ENCODE measurements at regions not wholly inside any gene's neighbourhood (a gene's known extent, or its start where the extent isn't known, plus 50 kb on each side); places are given as distances from the start of the nearest gene placed in this dataset.

- TF ChIP-seq, protein P1, sequence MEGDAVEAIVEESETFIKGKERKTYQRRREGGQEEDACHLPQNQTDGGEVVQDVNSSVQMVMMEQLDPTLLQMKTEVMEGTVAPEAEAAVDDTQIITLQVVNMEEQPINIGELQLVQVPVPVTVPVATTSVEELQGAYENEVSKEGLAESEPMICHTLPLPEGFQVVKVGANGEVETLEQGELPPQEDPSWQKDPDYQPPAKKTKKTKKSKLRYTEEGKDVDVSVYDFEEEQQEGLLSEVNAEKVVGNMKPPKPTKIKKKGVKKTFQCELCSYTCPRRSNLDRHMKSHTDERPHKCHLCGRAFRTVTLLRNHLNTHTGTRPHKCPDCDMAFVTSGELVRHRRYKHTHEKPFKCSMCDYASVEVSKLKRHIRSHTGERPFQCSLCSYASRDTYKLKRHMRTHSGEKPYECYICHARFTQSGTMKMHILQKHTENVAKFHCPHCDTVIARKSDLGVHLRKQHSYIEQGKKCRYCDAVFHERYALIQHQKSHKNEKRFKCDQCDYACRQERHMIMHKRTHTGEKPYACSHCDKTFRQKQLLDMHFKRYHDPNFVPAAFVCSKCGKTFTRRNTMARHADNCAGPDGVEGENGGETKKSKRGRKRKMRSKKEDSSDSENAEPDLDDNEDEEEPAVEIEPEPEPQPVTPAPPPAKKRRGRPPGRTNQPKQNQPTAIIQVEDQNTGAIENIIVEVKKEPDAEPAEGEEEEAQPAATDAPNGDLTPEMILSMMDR (IDR thresholded peaks at IDR 0.05; ENCODE audit: control insufficient read depth, insufficient read depth, low read depth, low read length, missing control alignments) = no peak
- H3K4me3 ChIP-seq (ENCODE audit: control insufficient read depth, low read depth, low read length) = no peak overlapping the region
- no peak for DNase-seq (ENCODE audit: low read depth)
These were observed 532.4 kb upstream of the FTMT start for GRCh38 chr5:121319292-121319691.

GRCh38 chr5:121325930-121326329 is 525.8 kb upstream of the FTMT start:
- no peak overlapping the region for H3K4me3 ChIP-seq (ENCODE audit: control insufficient read depth, low read depth, low read length)
- DNase-seq (ENCODE audit: low read depth) = no peak
- TF ChIP-seq, protein P1 (IDR thresholded peaks at IDR 0.05; ENCODE audit: control insufficient read depth, insufficient read depth, low read depth, low read length, missing control alignments) = no peak

- TF ChIP-seq, protein P1 (IDR thresholded peaks at IDR 0.05; ENCODE audit: control insufficient read depth, insufficient read depth, low read depth, low read length, missing control alignments) = no peak
- DNase-seq (ENCODE audit: low read depth) = peak; percentile 16
- H3K4me3 ChIP-seq (ENCODE audit: control insufficient read depth, low read depth, low read length) = no peak overlapping the region
These were observed 501.3 kb upstream of the FTMT start for GRCh38 chr5:121350181-121350930.

GRCh38 chr5:121366515-121366914 is 485.2 kb upstream of the FTMT start:
- TF ChIP-seq, protein P1 (IDR thresholded peaks at IDR 0.05; ENCODE audit: control insufficient read depth, insufficient read depth, low read depth, low read length, missing control alignments) = no peak
- H3K4me3 ChIP-seq (ENCODE audit: control insufficient read depth, low read depth, low read length) = no peak overlapping the region
- DNase-seq (ENCODE audit: low read depth) = peak; percentile 17

DNA sequence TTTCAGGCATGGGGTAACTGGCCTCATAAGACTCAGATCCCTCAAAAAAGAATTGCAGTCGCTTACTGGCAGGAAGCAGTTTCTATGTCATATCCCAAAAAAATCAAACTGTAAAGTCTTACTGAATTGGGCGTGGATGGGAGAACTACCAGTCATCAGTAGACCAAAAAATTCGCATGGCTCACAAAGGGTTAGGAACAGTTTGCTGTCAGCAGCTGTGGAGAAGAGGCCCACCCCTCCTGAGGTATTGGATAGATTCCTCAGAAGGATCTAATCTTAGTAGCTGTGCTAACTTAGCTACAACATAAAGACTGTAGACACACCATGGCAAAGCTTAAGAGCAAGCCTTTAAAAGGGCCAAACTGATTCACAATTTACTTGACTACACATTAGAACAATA is 478.3 kb upstream of the FTMT start:
- TF ChIP-seq, protein P1 (IDR thresholded peaks at IDR 0.05; ENCODE audit: control insufficient read depth, insufficient read depth, low read depth, low read length, missing control alignments) = no peak
- DNase-seq (ENCODE audit: low read depth) = no peak
- H3K4me3 ChIP-seq (ENCODE audit: control insufficient read depth, low read depth, low read length) = no peak overlapping the region

DNA sequence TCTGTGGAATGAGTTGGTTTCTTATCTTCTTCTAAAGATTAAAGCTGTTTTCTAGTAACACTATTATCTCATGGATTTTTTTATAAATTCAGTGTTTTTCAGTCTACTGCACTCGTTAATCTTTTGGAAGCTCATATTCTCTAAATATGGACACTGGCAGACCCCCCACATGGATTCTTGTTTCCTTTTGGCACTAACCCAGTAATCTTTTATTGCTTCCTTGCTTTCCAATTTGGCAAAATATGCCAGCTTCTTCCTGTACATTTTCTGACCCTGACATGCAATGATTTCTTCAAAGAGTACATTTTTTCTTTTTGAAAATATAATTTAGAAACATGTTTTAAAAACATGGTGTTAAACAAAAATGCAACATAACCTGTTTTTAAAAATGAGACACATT is 474.2 kb upstream of the FTMT start:
- no peak for DNase-seq (ENCODE audit: low read depth)
- H3K4me3 ChIP-seq (ENCODE audit: control insufficient read depth, low read depth, low read length) = no peak overlapping the region
- TF ChIP-seq, protein P1 (IDR thresholded peaks at IDR 0.05; ENCODE audit: control insufficient read depth, insufficient read depth, low read depth, low read length, missing control alignments) = no peak

Data from AG09309 (cell line).